GM18498 (cell line): ENCODE measurements at regions not wholly inside any gene's neighbourhood (a gene's known extent, or its start where the extent isn't known, plus 50 kb on each side); places are given as distances from the start of the nearest gene placed in this dataset.

Experiments
- ATAC-seq: cut with Tn5 transposase; IDR thresholded peaks from one replicate; pipeline ENCODE4 v1.9.1; 2021; ENCODE audit warnings: mild to moderate bottlenecking, moderate library complexity; ENCODE audit not compliant: unreplicated experiment

- no peak for ATAC-seq
These were observed 201.0 kb upstream of the ADARB2 start for GRCh38 chr10:1938317-1938716.

GRCh38 chr10:1935912-1936311 is 198.6 kb upstream of the ADARB2 start:
- ATAC-seq: no peak

GRCh38 chr10:1933215-1933614 is 195.9 kb upstream of the ADARB2 start:
- ATAC-seq: no peak

GRCh38 chr10:1932692-1933094 is 195.4 kb upstream of the ADARB2 start:
- no peak for ATAC-seq

GRCh38 chr10:1928606-1929005 is 191.3 kb upstream of the ADARB2 start:
- ATAC-seq: no peak

- ATAC-seq: no peak
These were observed 186.7 kb upstream of the ADARB2 start for GRCh38 chr10:1923998-1924397.

GRCh38 chr10:1923586-1923985 is 186.3 kb upstream of the ADARB2 start:
- ATAC-seq: no peak

- ATAC-seq: no peak
These were observed 183.6 kb upstream of the ADARB2 start for GRCh38 chr10:1920941-1921340.

- no peak for ATAC-seq
These were observed 182.8 kb upstream of the ADARB2 start for GRCh38 chr10:1920127-1920526.

GRCh38 chr10:1911771-1912170 is 174.4 kb upstream of the ADARB2 start:
- ATAC-seq: no peak

- ATAC-seq: no peak
These were observed 166.7 kb upstream of the ADARB2 start for GRCh38 chr10:1903982-1904381.

- no peak for ATAC-seq
These were observed 158.8 kb upstream of the ADARB2 start for GRCh38 chr10:1896153-1896552.

GRCh38 chr10:1895691-1896090 is 158.4 kb upstream of the ADARB2 start:
- ATAC-seq: no peak

GRCh38 chr10:1894912-1895311 is 157.6 kb upstream of the ADARB2 start:
- ATAC-seq: no peak

GRCh38 chr10:1893941-1894340 is 156.6 kb upstream of the ADARB2 start:
- no peak for ATAC-seq

GRCh38 chr10:1886039-1886438 is 148.7 kb upstream of the ADARB2 start:
- no peak for ATAC-seq

- no peak for ATAC-seq
These were observed 145.4 kb upstream of the ADARB2 start for GRCh38 chr10:1882728-1883127.

- no peak for ATAC-seq
These were observed 144.9 kb upstream of the ADARB2 start for GRCh38 chr10:1882180-1882579.

- no peak for ATAC-seq
These were observed 144.3 kb upstream of the ADARB2 start for GRCh38 chr10:1881636-1882035.

GRCh38 chr10:1874533-1874932 is 137.2 kb upstream of the ADARB2 start:
- no peak for ATAC-seq

- ATAC-seq: no peak
These were observed 136.5 kb upstream of the ADARB2 start for GRCh38 chr10:1873661-1874315.

- no peak for ATAC-seq
These were observed 134.9 kb upstream of the ADARB2 start for GRCh38 chr10:1872151-1872726.

- no peak for ATAC-seq
These were observed 133.2 kb upstream of the ADARB2 start for GRCh38 chr10:1870491-1870890.
